SH-SY5Y (cell line): ENCODE measurements at regions not wholly inside any gene's neighbourhood (a gene's known extent, or its start where the extent isn't known, plus 50 kb on each side); places are given as distances from the start of the nearest gene placed in this dataset.

ENCODE experiments used
- GATA2 ChIP-seq: IDR thresholded peaks from 2 replicates; pipeline ENCODE4 v1.6.1; 2011; ENCODE audit warnings: mild to moderate bottlenecking, low read depth, low read length
- GATA3 ChIP-seq: IDR thresholded peaks from 2 replicates; pipeline ENCODE4 v1.6.1; 2011; ENCODE audit warnings: low read depth, mild to moderate bottlenecking, low read length, moderate library complexity

- TF ChIP-seq GATA2 (no peak), GATA3 (no peak)
Measured at GRCh38 chr16:35252356-35252936, 1793.0 kb downstream of the TP53TG3F start.

- TF ChIP-seq GATA2 (no peak), GATA3 (no peak)
Measured at GRCh38 chr16:35255186-35255803, 1795.9 kb downstream of the TP53TG3F start.

GRCh38 chr16:35255816-35256215 is 1796.4 kb downstream of the TP53TG3F start:
- TF ChIP-seq GATA2 (no peak), GATA3 (no peak)

GRCh38 chr16:35258381-35258780 is 1799.0 kb downstream of the TP53TG3F start:
- no peak for TF ChIP-seq GATA2
- no peak for TF ChIP-seq GATA3

- TF ChIP-seq GATA2 (no peak), GATA3 (no peak)
Measured at GRCh38 chr16:35295856-35296255, 1836.4 kb downstream of the TP53TG3F start.

GRCh38 chr16:35296962-35297653 is 1837.7 kb downstream of the TP53TG3F start:
- TF ChIP-seq GATA3 (no peak), GATA2 (no peak)

- TF ChIP-seq GATA3 (no peak), GATA2 (no peak)
Measured at GRCh38 chr16:35298460-35299243, 1839.2 kb downstream of the TP53TG3F start.

GRCh38 chr16:35302859-35303258 is 1843.4 kb downstream of the TP53TG3F start:
- TF ChIP-seq GATA2, result no peak
- no peak for TF ChIP-seq GATA3

GRCh38 chr16:35305476-35305875 is 1846.1 kb downstream of the TP53TG3F start:
- no peak for TF ChIP-seq GATA3
- TF ChIP-seq GATA2, result no peak

GRCh38 chr16:35306915-35307314 is 1847.5 kb downstream of the TP53TG3F start:
- no peak for TF ChIP-seq GATA2
- no peak for TF ChIP-seq GATA3

- TF ChIP-seq GATA3, result no peak
- TF ChIP-seq GATA2, result no peak
Measured at GRCh38 chr16:35308674-35309073, 1849.3 kb downstream of the TP53TG3F start.

GRCh38 chr16:35310999-35311398 is 1851.6 kb downstream of the TP53TG3F start:
- TF ChIP-seq GATA3 (no peak), GATA2 (no peak)

- TF ChIP-seq GATA2 (no peak), GATA3 (no peak)
Measured at GRCh38 chr16:35311475-35311874, 1852.1 kb downstream of the TP53TG3F start.

GRCh38 chr16:35314298-35314697 is 1854.9 kb downstream of the TP53TG3F start:
- no peak for TF ChIP-seq GATA3
- no peak for TF ChIP-seq GATA2

- TF ChIP-seq GATA2 (no peak), GATA3 (no peak)
Measured at GRCh38 chr16:35319536-35320192, 1860.3 kb downstream of the TP53TG3F start.
